ENCODE measurements at regions not wholly inside any gene's neighbourhood (a gene's known extent, or its start where the extent isn't known, plus 50 kb on each side); places are given as distances from the start of the nearest gene placed in this dataset.

- DNase-seq, result no peak
These were observed 492.5 kb downstream of the AGTPBP1 start for GRCh38 chr9:85249313-85249621.

GRCh38 chr9:85248514-85249312, 493.0 kb downstream of the AGTPBP1 start:
- no peak for DNase-seq

- no peak for DNase-seq
These were observed 495.2 kb downstream of the AGTPBP1 start for GRCh38 chr9:85246541-85246940.

- no peak for DNase-seq
These were observed 496.9 kb downstream of the AGTPBP1 start for GRCh38 chr9:85244856-85245255.

GRCh38 chr9:85243977-85244376, 497.8 kb downstream of the AGTPBP1 start:
- DNase-seq, result no peak

GRCh38 chr9:85237478-85237877, 504.3 kb downstream of the AGTPBP1 start:
- no peak for DNase-seq

- DNase-seq, result no peak
These were observed 511.7 kb downstream of the AGTPBP1 start for GRCh38 chr9:85230081-85230480.

GRCh38 chr9:85228111-85228855, 513.5 kb downstream of the AGTPBP1 start:
- DNase-seq, result no peak

- no peak for DNase-seq
These were observed 516.6 kb downstream of the AGTPBP1 start for GRCh38 chr9:85225180-85225579.

GRCh38 chr9:85224729-85225128, 517.0 kb downstream of the AGTPBP1 start:
- DNase-seq, result no peak

- DNase-seq, result no peak
These were observed 517.5 kb downstream of the AGTPBP1 start for GRCh38 chr9:85224301-85224700.

GRCh38 chr9:85223506-85224125, 518.1 kb downstream of the AGTPBP1 start:
- no peak for DNase-seq

- DNase-seq, result no peak
These were observed 525.2 kb downstream of the AGTPBP1 start for GRCh38 chr9:85216601-85217000.

- no peak for DNase-seq
These were observed 525.8 kb downstream of the AGTPBP1 start for GRCh38 chr9:85215961-85216360.

- no peak for DNase-seq
These were observed 526.3 kb downstream of the AGTPBP1 start for GRCh38 chr9:85215416-85215815.

- DNase-seq, result no peak
These were observed 527.8 kb downstream of the AGTPBP1 start for GRCh38 chr9:85213650-85214607.

GRCh38 chr9:85212887-85213286, 528.9 kb downstream of the AGTPBP1 start:
- no peak for DNase-seq

- no peak for DNase-seq
These were observed 529.5 kb downstream of the AGTPBP1 start for GRCh38 chr9:85212209-85212608.

- no peak for DNase-seq
These were observed 533.1 kb downstream of the AGTPBP1 start for GRCh38 chr9:85208666-85209065.

GRCh38 chr9:85204176-85204575, 534.6 kb downstream of the NTRK2 start:
- no peak for DNase-seq

GRCh38 chr9:85202596-85202995, 533.1 kb downstream of the NTRK2 start:
- no peak for DNase-seq

- DNase-seq, result no peak
These were observed 531.3 kb downstream of the NTRK2 start for GRCh38 chr9:85200726-85201404.
